Tibial nerve (tissue), 4 donors: ENCODE measurements at regions not wholly inside any gene's neighbourhood (a gene's known extent, or its start where the extent isn't known, plus 50 kb on each side); places are given as distances from the start of the nearest gene placed in this dataset.
A peak's percentile ranks its signal among the peaks of the same experiment; 100 is the strongest.

Experiments
- EP300 ChIP-seq, 2 donors: sonication (generic); formaldehyde crosslinking; IDR thresholded peaks; one replicate each; pipeline ENCODE4 v1.6.1; 2017; ENCODE audit warnings: antibody characterized with exemption in 2 of 2, mild to moderate bottlenecking in 1 of 2
- POLR2A ChIP-seq, 2 donors: fragments of 450-650 bp; IDR thresholded peaks; one replicate each; pipeline ENCODE4 v1.6.1; 2017; ENCODE audit warnings: antibody characterized with exemption in 2 of 2, mild to moderate bottlenecking in 2 of 2, moderate library complexity in 2 of 2
- TF ChIP-seq, protein P1 (sequence below), 5 experiments: fragments of 200-600 bp in 3 of 5; fragments of 450-650 bp in 2 of 5; sonication (generic) in 3 of 5; IDR thresholded peaks; one replicate each; pipeline ENCODE4 v1.5.1; 2016 to 2019; ENCODE audit warnings: antibody characterized with exemption in 5 of 5, mild to moderate bottlenecking in 3 of 5, moderate library complexity in 2 of 5

DNA sequence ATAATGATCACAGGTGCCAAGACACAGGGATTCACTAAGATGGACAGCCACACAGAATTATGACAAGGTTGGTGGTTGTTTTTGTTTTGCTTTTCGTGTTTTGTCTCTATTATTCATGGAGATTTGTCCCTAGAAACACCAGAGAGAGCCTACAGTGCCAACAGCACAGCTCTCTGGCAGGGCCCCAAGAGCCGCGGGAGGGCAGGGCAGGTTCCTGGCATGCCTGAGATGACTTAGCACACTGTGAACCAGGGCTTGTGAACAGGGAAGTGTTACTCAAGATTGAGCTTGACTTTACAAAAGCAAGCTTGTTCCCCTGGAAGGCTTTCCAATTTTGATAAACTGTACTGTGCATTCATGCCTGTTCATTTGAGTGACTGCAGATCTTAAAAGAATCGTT lies 437.4 kb upstream of the SALL3 start:
- TF ChIP-seq, protein P1, sequence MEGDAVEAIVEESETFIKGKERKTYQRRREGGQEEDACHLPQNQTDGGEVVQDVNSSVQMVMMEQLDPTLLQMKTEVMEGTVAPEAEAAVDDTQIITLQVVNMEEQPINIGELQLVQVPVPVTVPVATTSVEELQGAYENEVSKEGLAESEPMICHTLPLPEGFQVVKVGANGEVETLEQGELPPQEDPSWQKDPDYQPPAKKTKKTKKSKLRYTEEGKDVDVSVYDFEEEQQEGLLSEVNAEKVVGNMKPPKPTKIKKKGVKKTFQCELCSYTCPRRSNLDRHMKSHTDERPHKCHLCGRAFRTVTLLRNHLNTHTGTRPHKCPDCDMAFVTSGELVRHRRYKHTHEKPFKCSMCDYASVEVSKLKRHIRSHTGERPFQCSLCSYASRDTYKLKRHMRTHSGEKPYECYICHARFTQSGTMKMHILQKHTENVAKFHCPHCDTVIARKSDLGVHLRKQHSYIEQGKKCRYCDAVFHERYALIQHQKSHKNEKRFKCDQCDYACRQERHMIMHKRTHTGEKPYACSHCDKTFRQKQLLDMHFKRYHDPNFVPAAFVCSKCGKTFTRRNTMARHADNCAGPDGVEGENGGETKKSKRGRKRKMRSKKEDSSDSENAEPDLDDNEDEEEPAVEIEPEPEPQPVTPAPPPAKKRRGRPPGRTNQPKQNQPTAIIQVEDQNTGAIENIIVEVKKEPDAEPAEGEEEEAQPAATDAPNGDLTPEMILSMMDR (IDR thresholded peaks at IDR 0.05): no peak
- TF ChIP-seq POLR2A (IDR thresholded peaks at IDR 0.05) (no peak), EP300 (IDR thresholded peaks at IDR 0.05) (peak; percentile 28 to 92)
